Spinal cord (tissue), 9 donors: ENCODE measurements at regions not wholly inside any gene's neighbourhood (a gene's known extent, or its start where the extent isn't known, plus 50 kb on each side); places are given as distances from the start of the nearest gene placed in this dataset.

Experiments
- DNase-seq, 6 donors: peaks; one replicate each; pipeline versions ENCODE4 v3.0.0 to v3.0.0-alpha.2; 2013 to 2015; ENCODE audit warnings: low spot score in 6 of 6, low read depth in 4 of 6
- H3K27ac ChIP-seq: one replicate; pipeline ENCODE4 v1.5.1; 2013; ENCODE audit warnings: low read depth, low read length, control low read depth
- H3K27me3 ChIP-seq: one replicate; pipeline ENCODE4 v1.6.1; 2013; ENCODE audit warnings: low read length; ENCODE audit not compliant: control insufficient read depth, insufficient read depth
- H3K36me3 ChIP-seq: one replicate; pipeline ENCODE4 v1.6.1; 2013; ENCODE audit warnings: low read length; ENCODE audit not compliant: control insufficient read depth, insufficient read depth
- H3K4me1 ChIP-seq: one replicate; pipeline ENCODE4 v1.6.1; 2013; ENCODE audit warnings: low read length; ENCODE audit not compliant: control insufficient read depth, insufficient read depth
- H3K4me3 ChIP-seq: one replicate; pipeline ENCODE4 v1.5.1; 2013; ENCODE audit warnings: low read depth, low read length, control low read depth
- H3K9me3 ChIP-seq: one replicate; pipeline ENCODE4 v1.6.1; 2013; ENCODE audit warnings: low read length; ENCODE audit not compliant: control insufficient read depth, insufficient read depth
- WGBS: methylation state at CpG from one replicate; pipeline ENCODE4 v1.1.5; 2013; ENCODE audit warnings: missing lambda C conversion rate; ENCODE audit not compliant: insufficient coverage; 5-methylcytosine and 5-hydroxymethylcytosine counted together
- donor health status: healthy.

DNA sequence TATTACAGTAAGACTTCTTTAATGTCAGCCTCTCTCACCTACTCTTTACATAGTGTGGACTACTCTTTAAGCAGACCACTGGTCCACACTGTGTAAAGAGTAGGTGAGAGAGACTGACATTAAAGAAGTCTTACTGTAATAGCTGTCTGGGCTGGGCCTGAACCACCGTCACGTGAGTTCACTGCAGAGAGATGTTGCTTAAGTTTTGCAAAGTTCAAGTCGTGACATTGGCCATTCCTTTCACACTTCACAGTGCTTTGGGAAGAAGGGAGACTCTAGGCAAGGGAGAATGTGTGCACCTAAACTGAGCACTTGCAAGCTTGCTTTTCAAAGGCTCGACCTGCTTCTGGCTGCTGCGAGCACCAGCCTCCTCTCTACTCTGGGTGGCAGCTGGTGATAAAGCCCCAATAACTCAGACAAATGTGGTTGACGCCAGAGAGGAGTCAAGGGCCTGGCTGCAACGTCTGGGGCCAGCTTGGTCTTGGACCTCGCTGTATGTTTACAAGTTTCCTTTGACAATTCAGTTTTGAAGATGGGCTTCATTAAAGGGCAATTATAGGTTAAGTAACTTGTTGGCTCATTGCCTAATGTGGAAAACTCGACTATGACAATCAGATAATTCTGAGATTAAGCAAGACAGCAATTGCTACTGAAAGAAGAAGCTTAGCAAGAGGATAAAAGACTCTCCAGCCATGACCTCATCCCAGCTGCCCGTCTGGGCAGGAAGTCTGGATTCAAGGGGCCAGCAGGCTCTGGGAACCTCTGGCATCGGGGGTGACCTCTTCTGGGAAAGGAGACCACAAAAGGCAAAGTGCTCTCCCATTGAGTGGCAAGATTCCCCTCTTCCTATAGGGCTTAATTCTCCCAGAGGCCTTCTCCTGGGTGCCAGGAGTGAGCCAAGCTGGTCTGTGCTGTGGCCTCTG, 242.1 kb upstream of the TLE3 start:
- no peak for DNase-seq
- Histone ChIP-seq H3K4me1 (peaks cover 8% of the 10 kb centered on the region), H3K9me3 (peaks cover 1% of the 10 kb centered on the region), H3K4me3 (no peak overlapping the region), H3K27ac (no peak overlapping the region), H3K27me3 (peaks cover 3% of the 10 kb centered on the region), H3K36me3 (no peaks in the 10 kb centered on the region)
- WGBS, result 72% methylated on average over 10 of the region's 11 CpGs

- Histone ChIP-seq H3K9me3 (peaks cover 7% of the 10 kb centered on the region), H3K4me3 (no peak overlapping the region), H3K27me3 (peaks cover 3% of the 10 kb centered on the region), H3K36me3 (no peaks in the 10 kb centered on the region), H3K27ac (no peak overlapping the region), H3K4me1 (peaks cover 3% of the 10 kb centered on the region)
- WGBS, result 91% methylated on average over 11 of the region's 18 CpGs
- DNase-seq, result no peak
Observed at GRCh38 chr15:70337277-70338186, 239.8 kb upstream of the TLE3 start.

GRCh38 chr15:70336425-70337009, 238.8 kb upstream of the TLE3 start:
- Histone ChIP-seq H3K4me1 (peaks cover 3% of the 10 kb centered on the region), H3K4me3 (no peak overlapping the region), H3K36me3 (no peaks in the 10 kb centered on the region), H3K27ac (no peak overlapping the region), H3K9me3 (peaks cover 7% of the 10 kb centered on the region), H3K27me3 (peaks cover 2% of the 10 kb centered on the region)
- WGBS, result 83% methylated on average over 1 of the region's 6 CpGs
- DNase-seq, result no peak

DNA sequence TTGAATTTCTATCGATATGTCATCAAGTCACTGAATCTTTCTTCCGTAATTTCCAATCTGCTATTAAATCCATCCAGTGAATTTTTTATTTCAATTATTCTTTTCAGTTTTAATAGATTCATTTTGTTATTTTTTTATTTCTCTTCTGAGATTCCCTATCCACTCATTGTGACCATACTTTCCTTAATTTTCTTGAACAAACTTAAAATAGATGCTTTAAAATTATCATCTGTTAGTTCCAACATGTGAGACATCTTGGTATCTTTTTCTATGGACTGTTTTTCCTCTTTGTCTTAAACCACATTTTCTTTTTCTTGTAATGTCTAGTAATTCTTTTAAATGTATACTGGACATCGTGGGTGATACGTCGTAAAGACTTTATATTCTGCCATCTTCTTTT, 236.6 kb upstream of the TLE3 start:
- no peak overlapping the region for H3K4me3 ChIP-seq
- H3K4me1 ChIP-seq, result no peaks in the 10 kb centered on the region
- peaks cover 7% of the 10 kb centered on the region for H3K9me3 ChIP-seq
- no peak overlapping the region for H3K27ac ChIP-seq
- no CpG with 5 or more reads among the region's 5 CpGs for WGBS
- no peaks in the 10 kb centered on the region for H3K36me3 ChIP-seq
- H3K27me3 ChIP-seq, result no peaks in the 10 kb centered on the region
- no peak for DNase-seq

DNA sequence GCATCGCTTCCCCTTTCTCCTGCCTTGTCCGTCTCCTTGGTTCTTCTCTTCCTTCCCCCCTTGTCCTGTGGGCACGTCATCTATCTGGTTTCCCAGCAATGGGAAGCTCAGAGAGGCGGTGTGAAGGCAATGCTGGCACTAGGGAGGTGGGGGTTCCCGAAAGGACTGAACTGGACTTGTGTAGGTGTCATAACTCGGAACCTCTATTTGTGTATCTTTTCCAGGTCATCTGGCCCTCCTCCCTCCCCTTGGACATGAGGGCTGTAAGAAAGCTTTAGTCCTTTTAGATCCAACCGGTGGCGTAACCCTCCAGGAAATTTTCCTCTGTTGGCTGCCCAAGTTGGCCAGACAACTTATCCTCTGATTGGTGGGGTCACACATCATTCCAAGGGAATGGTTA, 231.5 kb upstream of the TLE3 start:
- 80% methylated on average over 1 of the region's 8 CpGs for WGBS
- Histone ChIP-seq H3K4me3 (no peak overlapping the region), H3K36me3 (no peaks in the 10 kb centered on the region), H3K9me3 (no peaks in the 10 kb centered on the region), H3K27ac (no peak overlapping the region), H3K4me1 (peaks cover 6% of the 10 kb centered on the region), H3K27me3 (no peaks in the 10 kb centered on the region)
- DNase-seq, result no peak

DNA sequence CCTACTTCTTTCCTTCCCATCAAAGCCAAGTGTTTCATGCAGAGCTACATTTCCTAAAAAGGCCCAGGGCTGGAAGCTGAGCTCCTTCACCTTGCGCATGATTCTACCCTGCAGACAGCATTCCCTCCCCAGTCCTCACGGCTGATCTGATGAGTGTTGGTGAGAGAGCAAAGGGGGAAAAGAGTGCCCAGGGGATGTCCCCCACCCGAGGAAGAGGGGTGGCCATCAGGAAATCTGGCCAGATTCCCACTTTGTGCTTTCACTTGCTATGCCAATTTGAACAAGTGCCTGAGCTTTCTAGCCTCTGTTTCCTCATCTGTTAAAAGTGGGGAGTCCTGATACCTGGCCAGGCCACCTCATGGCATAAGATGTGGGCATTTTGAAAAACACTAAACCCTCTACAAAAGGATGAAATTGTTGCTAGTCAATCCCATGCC, 231.0 kb upstream of the TLE3 start:
- WGBS, result 17% methylated on average over 1 of the region's 3 CpGs
- H3K27ac ChIP-seq, result peak overlapping the region; percentile 49
- H3K4me3 ChIP-seq, result no peak overlapping the region
- no peak for DNase-seq
- no peaks in the 10 kb centered on the region for H3K36me3 ChIP-seq
- peaks cover 9% of the 10 kb centered on the region for H3K4me1 ChIP-seq
- no peaks in the 10 kb centered on the region for H3K27me3 ChIP-seq
- no peaks in the 10 kb centered on the region for H3K9me3 ChIP-seq

GRCh38 chr15:70327856-70328678, 230.3 kb upstream of the TLE3 start:
- peak overlapping the region; percentile 72 for H3K27ac ChIP-seq
- WGBS, result 56% methylated on average over 5 of the region's 8 CpGs
- no peaks in the 10 kb centered on the region for H3K9me3 ChIP-seq
- peak in 1 of 6 donors; percentile 73 for DNase-seq
- H3K36me3 ChIP-seq, result no peaks in the 10 kb centered on the region
- H3K4me3 ChIP-seq, result no peak overlapping the region
- no peaks in the 10 kb centered on the region for H3K27me3 ChIP-seq
- peaks cover 15% of the 10 kb centered on the region for H3K4me1 ChIP-seq

DNA sequence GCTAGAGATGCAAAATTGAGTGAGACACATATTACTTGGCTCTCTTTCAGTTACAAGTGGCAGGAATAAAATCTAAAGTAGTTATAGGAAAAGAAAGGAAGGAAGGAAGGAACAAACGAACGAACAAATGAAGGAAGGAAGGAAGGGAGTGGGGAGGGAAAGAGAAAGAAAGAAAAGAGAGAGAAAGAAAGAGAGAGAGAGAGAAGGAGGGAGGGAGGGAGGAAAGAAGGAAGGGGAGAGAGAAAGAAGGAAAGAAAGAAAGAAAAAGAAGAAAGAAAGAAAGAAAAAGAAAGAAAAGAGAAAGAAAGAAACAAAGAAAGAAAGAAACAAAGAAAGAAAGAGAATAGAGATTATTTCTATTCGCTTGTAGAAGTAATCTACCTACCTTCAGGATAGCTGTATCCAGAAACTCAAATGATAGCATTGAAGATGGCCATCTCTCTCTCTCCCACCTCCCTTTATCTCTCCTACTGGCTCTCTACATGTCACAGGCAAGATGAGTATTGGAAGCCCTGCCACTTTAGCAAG, 229.7 kb upstream of the TLE3 start:
- no peak for DNase-seq
- H3K27me3 ChIP-seq, result no peaks in the 10 kb centered on the region
- H3K27ac ChIP-seq, result peak overlapping the region; percentile 72
- H3K4me3 ChIP-seq, result no peak overlapping the region
- H3K4me1 ChIP-seq, result peaks cover 20% of the 10 kb centered on the region
- WGBS, result 89% methylated on average over 2 of the region's 3 CpGs
- no peaks in the 10 kb centered on the region for H3K36me3 ChIP-seq
- H3K9me3 ChIP-seq, result no peaks in the 10 kb centered on the region
